ENCODE measurements at regions not wholly inside any gene's neighbourhood (a gene's known extent, or its start where the extent isn't known, plus 50 kb on each side); places are given as distances from the start of the nearest gene placed in this dataset.

DNA sequence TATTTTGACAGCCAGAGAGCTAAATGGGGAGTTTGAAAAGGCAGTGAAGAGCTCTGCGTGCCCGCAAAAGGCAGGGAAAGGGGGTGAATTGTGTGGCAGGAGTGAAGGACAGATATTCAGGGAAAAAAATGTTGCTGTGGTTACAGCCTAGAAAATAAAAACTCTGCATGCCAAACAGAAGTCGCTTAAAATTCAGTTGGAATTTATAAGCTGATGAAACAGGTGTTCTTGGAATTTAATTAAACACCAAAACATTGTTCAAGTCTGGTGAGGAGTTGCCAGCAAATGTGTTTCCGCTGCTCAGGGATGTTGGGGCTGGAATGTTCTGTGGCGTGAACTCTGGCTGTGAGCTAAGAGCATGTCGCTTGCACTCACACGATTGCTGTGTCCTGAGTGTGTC lies 169.3 kb downstream of the ADRA2A start:
- H3K4me3 ChIP-seq (ENCODE audit: control extremely low read depth in 1 of 5, extremely low read depth in 1 of 5, insufficient read depth in 1 of 5, low read depth in 2 of 5, low read length in 4 of 5), result no peak overlapping the region
- no peaks in the 10 kb centered on the region for H3K36me3 ChIP-seq (replicated peaks in 1 of 2; ENCODE audit: control extremely low read depth in 1 of 2, control insufficient read depth in 1 of 2, extremely low read depth in 1 of 2, insufficient read depth in 2 of 2, low read length in 1 of 2)
- intact Hi-C loops (cut with micrococcal nuclease), result no loop called here
- Mint-ChIP-seq H3K4me3 (no peak overlapping the region), H3K4me1 (no peaks in the 10 kb centered on the region), H3K9me3 (ENCODE audit: insufficient read depth) (peaks cover 3% of the 10 kb centered on the region), H3K27me3 (peaks cover 30% of the 10 kb centered on the region), H3K27ac (no peak overlapping the region)
- peaks cover 0 to 6% (median 5%) of the 10 kb centered on the region in 4 experiments for H3K27me3 ChIP-seq (replicated peaks in 1 of 4; ENCODE audit: control extremely low read depth in 1 of 4, control insufficient read depth in 3 of 4, insufficient read depth in 4 of 4, low read length in 3 of 4)
- TF ChIP-seq, protein P1, sequence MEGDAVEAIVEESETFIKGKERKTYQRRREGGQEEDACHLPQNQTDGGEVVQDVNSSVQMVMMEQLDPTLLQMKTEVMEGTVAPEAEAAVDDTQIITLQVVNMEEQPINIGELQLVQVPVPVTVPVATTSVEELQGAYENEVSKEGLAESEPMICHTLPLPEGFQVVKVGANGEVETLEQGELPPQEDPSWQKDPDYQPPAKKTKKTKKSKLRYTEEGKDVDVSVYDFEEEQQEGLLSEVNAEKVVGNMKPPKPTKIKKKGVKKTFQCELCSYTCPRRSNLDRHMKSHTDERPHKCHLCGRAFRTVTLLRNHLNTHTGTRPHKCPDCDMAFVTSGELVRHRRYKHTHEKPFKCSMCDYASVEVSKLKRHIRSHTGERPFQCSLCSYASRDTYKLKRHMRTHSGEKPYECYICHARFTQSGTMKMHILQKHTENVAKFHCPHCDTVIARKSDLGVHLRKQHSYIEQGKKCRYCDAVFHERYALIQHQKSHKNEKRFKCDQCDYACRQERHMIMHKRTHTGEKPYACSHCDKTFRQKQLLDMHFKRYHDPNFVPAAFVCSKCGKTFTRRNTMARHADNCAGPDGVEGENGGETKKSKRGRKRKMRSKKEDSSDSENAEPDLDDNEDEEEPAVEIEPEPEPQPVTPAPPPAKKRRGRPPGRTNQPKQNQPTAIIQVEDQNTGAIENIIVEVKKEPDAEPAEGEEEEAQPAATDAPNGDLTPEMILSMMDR (IDR thresholded peaks at IDR 0.05), result no peak
- H3K9ac ChIP-seq (ENCODE audit: low read length), result no peak overlapping the region
- no peaks in the 10 kb centered on the region for H3K9me3 ChIP-seq (ENCODE audit: control extremely low read depth in 1 of 3, control insufficient read depth in 2 of 3, insufficient read depth in 1 of 3, low read length in 2 of 3)
- H3K27ac ChIP-seq (ENCODE audit: low read length in 2 of 2), result no peak overlapping the region
- no peak for ATAC-seq (ENCODE audit: low read depth)
- H3K79me2 ChIP-seq (ENCODE audit: control insufficient read depth, insufficient read depth, low read length), result no peaks in the 10 kb centered on the region
- H3K4me1 ChIP-seq (ENCODE audit: control insufficient read depth in 2 of 2, insufficient read depth in 2 of 2, low read length in 2 of 2), result no peaks in the 10 kb centered on the region
- CTCF ChIA-PET, result no interaction called here
- H2AFZ ChIP-seq (ENCODE audit: insufficient read depth, low read depth, low read length, poor library complexity, severe bottlenecking), result no peak overlapping the region
- POLR2A ChIA-PET, result no interaction called here
- WGBS (ENCODE audit: insufficient coverage), result 94% methylated on average over 5 of the region's 7 CpGs
- H3K4me2 ChIP-seq (replicated peaks; ENCODE audit: low read depth, low read length, poor library complexity, severe bottlenecking), result no peak overlapping the region
- no peak for DNase-seq
- H4K20me1 ChIP-seq (ENCODE audit: control insufficient read depth, insufficient read depth, low read length, poor library complexity, severe bottlenecking), result no peaks in the 10 kb centered on the region

DNA sequence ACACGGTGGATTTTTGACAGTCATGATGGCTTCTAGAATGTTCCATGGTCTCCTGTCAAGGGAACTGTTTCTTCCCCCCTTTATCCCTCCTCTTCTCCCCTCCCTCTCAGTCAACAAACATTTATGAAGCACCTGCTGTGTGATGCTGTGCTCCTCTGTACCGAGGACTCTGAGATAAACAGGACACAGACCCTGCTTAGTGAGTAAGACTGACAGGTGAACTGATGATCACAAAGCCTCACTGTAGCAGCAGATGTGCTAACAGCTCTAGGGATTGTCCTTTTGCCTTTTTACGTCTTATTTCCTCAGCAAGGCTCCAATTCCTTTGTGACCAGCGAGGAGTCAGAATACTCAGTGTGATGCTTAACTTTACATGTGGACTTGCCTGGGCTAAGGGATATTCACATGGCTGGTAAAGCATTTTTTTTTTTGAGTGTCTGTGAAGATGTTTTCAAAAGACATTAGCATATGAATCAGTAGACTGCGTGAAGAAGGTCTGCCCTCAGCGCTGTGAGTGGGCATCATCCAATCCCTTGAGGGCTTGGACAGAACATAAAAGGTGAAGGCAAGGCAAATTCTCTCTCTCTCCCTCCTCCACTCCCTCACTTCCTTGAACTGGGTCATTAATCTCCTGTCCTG lies 170.1 kb downstream of the ADRA2A start:
- TF ChIP-seq, protein P1 (IDR thresholded peaks at IDR 0.05), result no peak
- no peak for TF ChIP-seq EZH2 (IDR thresholded peaks at IDR 0.05; ENCODE audit: borderline replicate concordance, insufficient read depth, low read depth, low read length, poor library complexity, severe bottlenecking)
- Histone ChIP-seq H3K27ac (ENCODE audit: low read length in 2 of 2) (no peak overlapping the region), H4K20me1 (ENCODE audit: control insufficient read depth, insufficient read depth, low read length, poor library complexity, severe bottlenecking) (no peaks in the 10 kb centered on the region), H3K79me2 (ENCODE audit: control insufficient read depth, insufficient read depth, low read length) (no peaks in the 10 kb centered on the region), H3K36me3 (replicated peaks in 1 of 2; ENCODE audit: control extremely low read depth in 1 of 2, control insufficient read depth in 1 of 2, extremely low read depth in 1 of 2, insufficient read depth in 2 of 2, low read length in 1 of 2) (no peaks in the 10 kb centered on the region), H3K4me3 (ENCODE audit: control extremely low read depth in 1 of 5, extremely low read depth in 1 of 5, insufficient read depth in 1 of 5, low read depth in 2 of 5, low read length in 4 of 5) (no peak overlapping the region), H3K27me3 (replicated peaks in 1 of 4; ENCODE audit: control extremely low read depth in 1 of 4, control insufficient read depth in 3 of 4, insufficient read depth in 4 of 4, low read length in 3 of 4) (peaks cover 0 to 6% (median 5%) of the 10 kb centered on the region in 4 experiments), H3K9ac (ENCODE audit: low read length) (no peak overlapping the region), H2AFZ (ENCODE audit: insufficient read depth, low read depth, low read length, poor library complexity, severe bottlenecking) (no peak overlapping the region), H3K9me3 (ENCODE audit: control extremely low read depth in 1 of 3, control insufficient read depth in 2 of 3, insufficient read depth in 1 of 3, low read length in 2 of 3) (no peaks in the 10 kb centered on the region), H3K4me1 (ENCODE audit: control insufficient read depth in 2 of 2, insufficient read depth in 2 of 2, low read length in 2 of 2) (no peaks in the 10 kb centered on the region), H3K4me2 (replicated peaks; ENCODE audit: low read depth, low read length, poor library complexity, severe bottlenecking) (no peak overlapping the region)
- Mint-ChIP-seq H3K4me1 (no peaks in the 10 kb centered on the region), H3K9me3 (ENCODE audit: insufficient read depth) (peaks cover 3% of the 10 kb centered on the region), H3K27ac (no peak overlapping the region), H3K4me3 (no peak overlapping the region), H3K27me3 (peaks cover 38% of the 10 kb centered on the region)
- WGBS (ENCODE audit: insufficient coverage), result 76% methylated on average over 5 of the region's 6 CpGs
- POLR2A ChIA-PET, result no interaction called here
- DNase-seq (no peak), ATAC-seq (ENCODE audit: low read depth) (no peak)
- intact Hi-C loops (cut with micrococcal nuclease), result no loop called here
- CTCF ChIA-PET, result no interaction called here
